ENCODE measurements at regions not wholly inside any gene's neighbourhood (a gene's known extent, or its start where the extent isn't known, plus 50 kb on each side); places are given as distances from the start of the nearest gene placed in this dataset.
"Not testable (repeated sequence)": the region's sequence is repeated elsewhere in the genome, so short reads cannot be mapped to it uniquely, and the experiment has no call there.

DNA sequence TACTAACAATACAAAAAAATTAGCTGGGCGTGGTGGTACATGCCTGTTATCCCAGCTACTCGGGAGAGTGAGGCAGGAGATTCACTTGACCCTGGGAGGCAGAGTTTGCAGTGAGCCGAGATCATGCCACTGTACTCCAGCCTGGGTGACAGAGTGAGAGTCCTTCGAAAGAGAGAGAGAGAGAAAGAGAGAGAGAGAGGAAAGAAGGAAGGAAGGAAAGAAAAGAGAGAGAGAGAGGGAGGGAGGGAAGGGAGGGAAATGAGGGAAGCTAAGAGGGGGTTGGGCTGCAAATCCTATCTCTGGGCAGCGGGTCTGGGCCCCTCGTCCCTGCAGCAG lies 59.9 kb upstream of the TFRC start:
- Mint-ChIP-seq H3K27ac (peak overlapping the region; percentile 79), H3K4me3 (peak overlapping the region; percentile 55), H3K4me1 (ENCODE audit: unreplicated experiment) (peaks cover 23% of the 10 kb centered on the region), H3K36me3 (no peaks in the 10 kb centered on the region), H3K9me3 (peaks cover 5% of the 10 kb centered on the region), H3K27me3 (no peaks in the 10 kb centered on the region)
- TF ChIP-seq, protein P1, sequence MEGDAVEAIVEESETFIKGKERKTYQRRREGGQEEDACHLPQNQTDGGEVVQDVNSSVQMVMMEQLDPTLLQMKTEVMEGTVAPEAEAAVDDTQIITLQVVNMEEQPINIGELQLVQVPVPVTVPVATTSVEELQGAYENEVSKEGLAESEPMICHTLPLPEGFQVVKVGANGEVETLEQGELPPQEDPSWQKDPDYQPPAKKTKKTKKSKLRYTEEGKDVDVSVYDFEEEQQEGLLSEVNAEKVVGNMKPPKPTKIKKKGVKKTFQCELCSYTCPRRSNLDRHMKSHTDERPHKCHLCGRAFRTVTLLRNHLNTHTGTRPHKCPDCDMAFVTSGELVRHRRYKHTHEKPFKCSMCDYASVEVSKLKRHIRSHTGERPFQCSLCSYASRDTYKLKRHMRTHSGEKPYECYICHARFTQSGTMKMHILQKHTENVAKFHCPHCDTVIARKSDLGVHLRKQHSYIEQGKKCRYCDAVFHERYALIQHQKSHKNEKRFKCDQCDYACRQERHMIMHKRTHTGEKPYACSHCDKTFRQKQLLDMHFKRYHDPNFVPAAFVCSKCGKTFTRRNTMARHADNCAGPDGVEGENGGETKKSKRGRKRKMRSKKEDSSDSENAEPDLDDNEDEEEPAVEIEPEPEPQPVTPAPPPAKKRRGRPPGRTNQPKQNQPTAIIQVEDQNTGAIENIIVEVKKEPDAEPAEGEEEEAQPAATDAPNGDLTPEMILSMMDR (conservative IDR thresholded peaks at IDR 0.05): no peak
- DNase-seq (ENCODE audit: extremely low spot score, unreplicated experiment): no peak

DNA sequence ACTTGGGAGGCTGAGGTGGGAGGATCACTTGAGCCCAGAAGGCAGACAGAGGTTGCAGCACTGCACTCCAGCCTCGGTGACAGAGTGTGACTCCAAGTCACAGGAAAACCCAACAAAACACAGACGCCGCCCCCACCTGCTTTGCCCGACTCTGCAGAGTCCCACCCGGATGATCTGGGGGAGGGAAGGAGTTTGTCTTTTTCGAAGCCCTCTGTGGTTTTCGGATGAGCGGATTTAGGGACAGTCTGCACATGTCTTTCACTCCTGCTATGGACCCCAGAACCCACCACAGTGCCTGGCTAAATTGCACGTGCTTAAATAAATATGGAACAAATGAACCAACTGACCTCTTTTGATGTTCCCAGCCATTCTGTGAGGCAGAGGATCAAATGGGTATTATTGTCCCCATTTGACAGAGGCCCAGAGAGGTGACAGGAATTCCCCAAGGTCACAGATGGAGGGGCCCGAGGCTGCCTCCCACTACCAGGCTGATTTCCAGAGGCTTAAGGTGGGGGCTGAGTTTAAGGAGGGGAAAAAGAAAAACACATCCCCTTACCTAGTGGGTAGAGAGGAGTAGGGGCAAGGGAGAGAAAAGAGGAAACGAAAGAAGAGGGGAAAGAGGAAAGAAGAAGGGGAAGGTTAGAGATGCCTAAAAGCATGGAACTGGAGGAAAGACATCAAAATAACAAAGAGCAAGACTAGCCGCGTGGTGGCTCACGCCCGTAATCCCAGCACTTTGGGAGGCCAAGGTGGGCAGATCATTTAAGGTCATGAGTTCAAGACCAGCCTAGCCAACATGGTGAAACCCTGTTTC lies 59.4 kb upstream of the TFRC start:
- Mint-ChIP-seq H3K27me3 (no peaks in the 10 kb centered on the region), H3K27ac (peak overlapping the region; percentile 79)
- TF ChIP-seq, protein P1 (conservative IDR thresholded peaks at IDR 0.05): no peak

DNA sequence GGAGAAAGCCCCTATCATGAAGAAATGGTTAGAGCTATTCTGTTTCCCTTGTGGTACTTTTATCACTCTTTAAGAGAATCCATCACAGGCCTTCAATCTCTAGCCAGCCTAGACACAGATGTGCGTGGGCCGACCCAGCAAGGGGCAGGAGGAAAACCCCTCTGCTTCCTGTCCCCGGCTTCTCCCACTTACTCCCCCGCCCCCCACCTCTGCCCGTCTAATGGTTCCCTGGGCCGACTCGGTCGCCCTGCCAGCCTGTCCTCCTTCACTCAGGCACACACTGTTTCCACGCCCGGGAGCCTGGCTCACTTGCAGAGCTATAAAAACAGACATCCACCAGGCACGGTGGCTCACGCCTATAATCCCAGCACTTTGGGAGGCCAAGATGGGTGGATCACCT lies 58.3 kb upstream of the TFRC start:
- H3K4me3 Mint-ChIP-seq: no peak overlapping the region
- peaks cover 5% of the 10 kb centered on the region for H3K9me3 Mint-ChIP-seq
- H3K27me3 Mint-ChIP-seq: no peaks in the 10 kb centered on the region
- TF ChIP-seq, protein P1 (conservative IDR thresholded peaks at IDR 0.05): no peak
- no peak for DNase-seq (ENCODE audit: extremely low spot score, unreplicated experiment)
- peak overlapping the region; percentile 34 for H3K27ac Mint-ChIP-seq
- H3K4me1 Mint-ChIP-seq (ENCODE audit: unreplicated experiment): peaks cover 23% of the 10 kb centered on the region
- H3K36me3 Mint-ChIP-seq: no peaks in the 10 kb centered on the region

More for the DNA sequence above, 59.4 kb upstream of the TFRC start:
- Mint-ChIP-seq H3K4me3 (no peak overlapping the region), H3K4me1 (ENCODE audit: unreplicated experiment) (peaks cover 23% of the 10 kb centered on the region), H3K9me3 (peaks cover 5% of the 10 kb centered on the region), H3K36me3 (no peaks in the 10 kb centered on the region)
- no peak for DNase-seq (ENCODE audit: extremely low spot score, unreplicated experiment)

DNA sequence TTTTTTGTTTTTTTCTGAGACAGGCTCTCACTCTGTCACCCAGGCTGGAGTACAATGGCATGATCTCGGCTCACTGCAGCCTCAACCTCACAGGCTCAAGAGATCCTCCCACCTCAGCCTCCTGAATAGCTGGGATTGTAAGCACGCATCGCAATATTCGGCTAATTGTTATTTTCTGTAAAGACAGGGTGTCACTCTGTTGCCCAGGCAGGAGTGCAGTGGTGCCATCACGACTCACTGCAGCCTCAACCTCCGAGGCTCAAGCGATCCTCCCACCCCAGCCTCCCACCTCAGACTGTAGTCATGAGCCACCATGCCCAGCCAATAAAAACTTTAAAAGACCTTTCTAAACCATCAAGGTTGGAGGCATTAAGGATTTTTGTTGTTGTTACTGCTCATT lies 57.4 kb upstream of the TFRC start:
- H3K36me3 Mint-ChIP-seq: no peaks in the 10 kb centered on the region
- TF ChIP-seq, protein P1 (conservative IDR thresholded peaks at IDR 0.05): no peak
- peaks cover 5% of the 10 kb centered on the region for H3K9me3 Mint-ChIP-seq
- peaks cover 23% of the 10 kb centered on the region for H3K4me1 Mint-ChIP-seq (ENCODE audit: unreplicated experiment)
- DNase-seq (ENCODE audit: extremely low spot score, unreplicated experiment): no peak
- H3K4me3 Mint-ChIP-seq: peak overlapping the region; percentile 27
- H3K27ac Mint-ChIP-seq: peak overlapping the region; percentile 77
- no peaks in the 10 kb centered on the region for H3K27me3 Mint-ChIP-seq

DNA sequence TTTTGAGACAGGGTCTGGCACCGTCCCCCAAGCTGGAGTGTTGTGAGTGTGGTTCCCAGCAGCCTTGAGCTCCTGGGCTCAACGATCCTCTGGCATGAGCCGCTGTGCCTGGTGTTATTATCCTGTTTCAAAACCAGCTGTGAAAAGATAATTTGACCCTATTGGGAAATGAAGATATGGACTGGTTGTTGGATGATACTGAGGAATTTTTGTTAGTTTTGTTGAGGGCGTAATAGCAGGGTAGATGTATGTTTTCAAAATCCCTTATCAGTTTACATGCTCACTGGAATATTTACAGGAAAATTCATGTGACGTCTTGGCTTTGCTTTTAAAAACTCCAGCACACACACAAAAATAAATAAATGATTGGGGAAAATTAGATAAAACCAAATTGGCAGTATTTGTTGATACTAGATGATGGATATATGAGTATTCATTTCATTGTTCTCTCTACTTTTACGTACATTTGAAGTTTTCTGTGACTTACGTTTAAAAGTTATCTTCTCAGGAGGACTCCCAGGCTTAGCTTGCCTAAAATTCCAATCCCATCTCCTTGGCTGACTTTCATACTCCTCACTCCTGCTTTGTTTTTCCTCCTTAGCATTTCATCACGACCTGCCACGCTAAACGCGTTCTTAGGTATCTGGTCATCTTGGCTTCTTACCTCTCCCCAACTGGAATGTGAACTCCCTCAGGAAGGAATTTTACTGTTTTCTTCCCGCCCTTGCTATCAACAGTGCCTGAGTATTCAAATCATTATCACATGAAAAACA lies 56.8 kb upstream of the TFRC start:
- Mint-ChIP-seq H3K4me3 (peak overlapping the region; percentile 27), H3K4me1 (ENCODE audit: unreplicated experiment) (peaks cover 23% of the 10 kb centered on the region), H3K27ac (peak overlapping the region; percentile 77), H3K27me3 (no peaks in the 10 kb centered on the region), H3K36me3 (no peaks in the 10 kb centered on the region), H3K9me3 (peaks cover 5% of the 10 kb centered on the region)
- TF ChIP-seq, protein P1 (conservative IDR thresholded peaks at IDR 0.05): no peak
- DNase-seq (ENCODE audit: extremely low spot score, unreplicated experiment): no peak

DNA sequence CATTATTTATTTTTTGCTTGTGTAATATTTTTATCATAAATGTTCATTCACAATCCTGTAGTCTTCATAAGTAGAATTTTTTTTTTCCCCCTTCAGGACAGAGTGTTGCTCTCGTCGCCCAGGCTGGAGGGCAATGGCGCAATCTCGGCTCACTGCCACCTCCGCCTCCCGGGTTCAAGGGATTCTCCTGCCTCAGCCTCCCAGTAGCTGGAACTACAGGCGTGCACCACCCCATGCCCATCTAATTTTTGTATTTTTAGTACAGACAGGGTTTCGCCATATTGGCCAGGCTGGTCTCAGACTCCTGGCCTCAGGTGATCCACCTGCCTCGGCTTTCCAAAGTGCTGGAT lies 54.7 kb upstream of the TFRC start:
- H3K36me3 Mint-ChIP-seq; H3K9me3 Mint-ChIP-seq; DNase-seq (ENCODE audit: extremely low spot score, unreplicated experiment); H3K27me3 Mint-ChIP-seq: not testable (repeated sequence)
- Mint-ChIP-seq H3K27ac (peak overlapping the region; percentile 89), H3K4me3 (peak overlapping the region; percentile 29), H3K4me1 (ENCODE audit: unreplicated experiment) (peaks cover 11% of the 10 kb centered on the region)
